HEK293 (cell line): ENCODE measurements at regions not wholly inside any gene's neighbourhood (a gene's known extent, or its start where the extent isn't known, plus 50 kb on each side); places are given as distances from the start of the nearest gene placed in this dataset.

Source experiments
- CTCF ChIP-seq: fragments of 450-650 bp; formaldehyde crosslinking; IDR thresholded peaks from 2 replicates; pipeline ENCODE4 v1.5.1; 2016; ENCODE audit warnings: missing biosample characterization, missing genetic modification characterization
- REST ChIP-seq: fragments of 450-650 bp; formaldehyde crosslinking; IDR thresholded peaks from 2 replicates; pipeline ENCODE4 v1.5.1; 2016; ENCODE audit warnings: missing biosample characterization, missing genetic modification characterization
- ZNF121 ChIP-seq: fragments of 450-650 bp; formaldehyde crosslinking; IDR thresholded peaks from 2 replicates; pipeline ENCODE4 v1.5.1; 2016; ENCODE audit warnings: missing biosample characterization, missing genetic modification characterization
- ZNF133 ChIP-seq: fragments of 450-650 bp; formaldehyde crosslinking; IDR thresholded peaks from 2 replicates; pipeline ENCODE4 v1.5.1; 2016; ENCODE audit warnings: missing biosample characterization, missing genetic modification characterization
- ZNF416 ChIP-seq: fragments of 450-650 bp; formaldehyde crosslinking; IDR thresholded peaks from 2 replicates; pipeline ENCODE4 v1.5.1; 2016; ENCODE audit warnings: missing biosample characterization, missing genetic modification characterization
- ZNF626 ChIP-seq: fragments of 450-650 bp; sonication (Bioruptor Pico); formaldehyde crosslinking; IDR thresholded peaks from 2 replicates; pipeline ENCODE4 v1.5.1; 2018; ENCODE audit warnings: missing biosample characterization, missing genetic modification characterization, inconsistent platforms
- ZNF837 ChIP-seq: fragments of 450-650 bp; formaldehyde crosslinking; IDR thresholded peaks from 2 replicates; pipeline ENCODE4 v1.5.1; 2016; ENCODE audit warnings: missing biosample characterization, missing genetic modification characterization
- ZSCAN4 ChIP-seq: fragments of 450-650 bp; formaldehyde crosslinking; IDR thresholded peaks from 2 replicates; pipeline ENCODE4 v1.5.1; 2017; ENCODE audit warnings: missing biosample characterization, missing genetic modification characterization

GRCh38 chr16:80300876-80301275, 239.9 kb upstream of the DYNLRB2 start:
- TF ChIP-seq ZSCAN4 (tag by site-specific recombination) (no peak), ZNF626 (tag by site-specific recombination) (no peak), CTCF (no peak), ZNF121 (tag by site-specific recombination) (no peak), ZNF133 (no peak), ZNF837 (tag by site-specific recombination) (no peak), REST (no peak), ZNF416 (tag by site-specific recombination) (no peak)
